ENCODE measurements at regions not wholly inside any gene's neighbourhood (a gene's known extent, or its start where the extent isn't known, plus 50 kb on each side); places are given as distances from the start of the nearest gene placed in this dataset.

DNA sequence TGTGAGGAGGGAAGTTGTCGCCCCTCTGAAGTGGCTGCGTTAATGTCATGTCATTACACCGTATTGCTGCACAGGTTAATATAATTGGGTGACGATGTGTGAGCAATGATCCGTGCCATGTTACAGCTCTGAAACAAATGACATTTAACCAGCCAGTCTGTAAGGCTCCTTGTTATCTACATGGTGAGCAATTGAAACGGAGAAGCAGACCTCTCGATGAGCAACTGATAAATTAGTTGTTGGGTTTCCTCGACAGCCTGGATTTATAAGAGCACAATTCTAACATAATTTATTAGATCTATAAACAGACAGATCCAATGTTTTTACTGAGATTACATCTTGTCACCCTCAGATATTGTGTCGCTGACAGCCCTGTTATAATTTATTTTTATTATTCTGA lies 49.9 kb upstream of the MAFB start:
- H3K4me3 ChIP-seq (ENCODE audit: extremely low read depth, insufficient read depth, low read length, poor library complexity, severe bottlenecking) = no peak overlapping the region
- no peaks in the 10 kb centered on the region for H3K9me3 ChIP-seq (ENCODE audit: control insufficient read depth, low read length)
- no peaks in the 10 kb centered on the region for H3K4me1 ChIP-seq (ENCODE audit: control insufficient read depth, insufficient read depth, low read length, poor library complexity, severe bottlenecking)
- 38 to 49% methylated on average over 3 to 5 of the region's 9 CpGs for WGBS, 2 experiments (ENCODE audit: insufficient coverage in 2 of 2)
- no peaks in the 10 kb centered on the region for H3K36me3 ChIP-seq (ENCODE audit: control insufficient read depth, insufficient read depth, low read length)
- H3K27ac ChIP-seq (ENCODE audit: low read depth, low read length, severe bottlenecking) = no peak overlapping the region

- no peaks in the 10 kb centered on the region for H3K9me3 ChIP-seq (ENCODE audit: control insufficient read depth, low read length)
- no CpG with 5 or more reads among the region's 1 CpG for WGBS, 2 experiments (ENCODE audit: insufficient coverage in 2 of 2)
- H3K4me1 ChIP-seq (ENCODE audit: control insufficient read depth, insufficient read depth, low read length, poor library complexity, severe bottlenecking) = no peaks in the 10 kb centered on the region
- no peak overlapping the region for H3K27ac ChIP-seq (ENCODE audit: low read depth, low read length, severe bottlenecking)
- H3K36me3 ChIP-seq (ENCODE audit: control insufficient read depth, insufficient read depth, low read length) = no peaks in the 10 kb centered on the region
- no peak overlapping the region for H3K4me3 ChIP-seq (ENCODE audit: extremely low read depth, insufficient read depth, low read length, poor library complexity, severe bottlenecking)
Observed at GRCh38 chr20:40739841-40740240, 50.8 kb upstream of the MAFB start.

GRCh38 chr20:40741507-40742106 lies 52.6 kb upstream of the MAFB start:
- no peak overlapping the region for H3K27ac ChIP-seq (ENCODE audit: low read depth, low read length, severe bottlenecking)
- no peaks in the 10 kb centered on the region for H3K9me3 ChIP-seq (ENCODE audit: control insufficient read depth, low read length)
- no peaks in the 10 kb centered on the region for H3K36me3 ChIP-seq (ENCODE audit: control insufficient read depth, insufficient read depth, low read length)
- no peak overlapping the region for H3K4me3 ChIP-seq (ENCODE audit: extremely low read depth, insufficient read depth, low read length, poor library complexity, severe bottlenecking)
- H3K4me1 ChIP-seq (ENCODE audit: control insufficient read depth, insufficient read depth, low read length, poor library complexity, severe bottlenecking) = no peaks in the 10 kb centered on the region
- WGBS, 2 experiments (ENCODE audit: insufficient coverage in 2 of 2) = 20 to 67% methylated on average over 2 to 3 of the region's 6 CpGs

DNA sequence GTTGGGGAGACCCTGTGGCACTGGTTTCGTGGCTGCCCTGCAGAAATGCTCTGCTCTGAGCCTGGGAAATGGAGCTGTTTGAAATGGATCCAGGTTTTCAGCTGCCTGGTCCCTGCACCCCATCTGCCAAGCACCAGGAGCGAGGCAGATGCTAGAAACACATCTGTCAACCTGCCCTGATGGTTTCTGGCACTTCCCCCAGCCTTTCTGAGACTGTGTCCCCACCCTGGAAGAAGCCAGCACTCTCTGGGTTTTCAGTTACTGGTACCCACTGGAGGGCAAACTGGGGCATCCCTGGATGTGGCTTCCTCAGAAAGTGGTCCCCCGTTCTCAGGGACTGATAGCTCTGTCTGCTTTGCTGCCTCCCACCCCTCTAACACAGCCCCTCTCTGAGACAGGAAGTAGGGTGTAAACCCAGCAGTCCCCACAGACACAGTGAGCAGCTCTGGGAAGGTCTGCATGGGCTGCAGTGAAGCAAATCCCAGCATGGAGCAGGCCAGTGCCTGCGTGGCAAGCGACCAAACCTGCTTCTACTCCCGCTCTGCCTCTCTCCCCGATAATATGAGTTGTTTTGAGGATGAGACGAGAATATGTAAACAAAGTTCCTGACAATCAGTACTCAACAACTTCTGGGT lies 54.2 kb upstream of the MAFB start:
- Histone ChIP-seq H3K9me3 (ENCODE audit: control insufficient read depth, low read length) (no peaks in the 10 kb centered on the region), H3K4me1 (ENCODE audit: control insufficient read depth, insufficient read depth, low read length, poor library complexity, severe bottlenecking) (no peaks in the 10 kb centered on the region), H3K27ac (ENCODE audit: low read depth, low read length, severe bottlenecking) (no peak overlapping the region), H3K36me3 (ENCODE audit: control insufficient read depth, insufficient read depth, low read length) (no peaks in the 10 kb centered on the region), H3K4me3 (ENCODE audit: extremely low read depth, insufficient read depth, low read length, poor library complexity, severe bottlenecking) (no peak overlapping the region)
- WGBS, 2 experiments (ENCODE audit: insufficient coverage in 2 of 2) = 91 to 93% methylated on average over 3 to 6 of the region's 8 CpGs

GRCh38 chr20:40744072-40744817 lies 55.2 kb upstream of the MAFB start:
- 80 to 86% methylated on average over 2 to 9 of the region's 15 CpGs for WGBS, 2 experiments (ENCODE audit: insufficient coverage in 2 of 2)
- H3K36me3 ChIP-seq (ENCODE audit: control insufficient read depth, insufficient read depth, low read length) = no peaks in the 10 kb centered on the region
- H3K27ac ChIP-seq (ENCODE audit: low read depth, low read length, severe bottlenecking) = no peak overlapping the region
- no peaks in the 10 kb centered on the region for H3K4me1 ChIP-seq (ENCODE audit: control insufficient read depth, insufficient read depth, low read length, poor library complexity, severe bottlenecking)
- no peaks in the 10 kb centered on the region for H3K9me3 ChIP-seq (ENCODE audit: control insufficient read depth, low read length)
- no peak overlapping the region for H3K4me3 ChIP-seq (ENCODE audit: extremely low read depth, insufficient read depth, low read length, poor library complexity, severe bottlenecking)

GRCh38 chr20:40744818-40745175 lies 55.8 kb upstream of the MAFB start:
- WGBS, 2 experiments (ENCODE audit: insufficient coverage in 2 of 2) = 87 to 97% methylated on average over 2 to 3 of the region's 3 CpGs
- no peak overlapping the region for H3K4me3 ChIP-seq (ENCODE audit: extremely low read depth, insufficient read depth, low read length, poor library complexity, severe bottlenecking)
- H3K4me1 ChIP-seq (ENCODE audit: control insufficient read depth, insufficient read depth, low read length, poor library complexity, severe bottlenecking) = no peaks in the 10 kb centered on the region
- H3K9me3 ChIP-seq (ENCODE audit: control insufficient read depth, low read length) = no peaks in the 10 kb centered on the region
- H3K27ac ChIP-seq (ENCODE audit: low read depth, low read length, severe bottlenecking) = no peak overlapping the region
- no peaks in the 10 kb centered on the region for H3K36me3 ChIP-seq (ENCODE audit: control insufficient read depth, insufficient read depth, low read length)

DNA sequence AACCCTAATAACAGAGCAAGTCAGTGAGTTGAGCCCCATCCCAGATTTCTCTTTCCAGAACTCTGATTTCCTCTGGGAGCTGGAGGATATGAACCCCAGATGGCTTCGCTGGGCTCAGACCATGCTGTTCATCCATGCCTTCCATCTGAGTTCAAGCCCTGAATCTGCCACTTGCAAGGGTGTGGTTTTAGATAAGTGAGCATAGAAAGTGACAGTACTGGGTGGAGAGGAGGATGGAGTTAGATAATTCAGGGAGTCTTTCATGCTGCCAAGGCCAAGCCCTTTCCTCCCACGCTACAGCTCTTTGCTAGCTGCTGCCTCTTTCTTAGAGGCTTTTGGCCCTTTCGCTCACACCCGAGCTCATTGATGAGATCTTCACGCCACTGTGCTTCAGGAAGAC lies 57.2 kb upstream of the MAFB start:
- H3K4me1 ChIP-seq (ENCODE audit: control insufficient read depth, insufficient read depth, low read length, poor library complexity, severe bottlenecking) = no peaks in the 10 kb centered on the region
- no peaks in the 10 kb centered on the region for H3K9me3 ChIP-seq (ENCODE audit: control insufficient read depth, low read length)
- H3K27ac ChIP-seq (ENCODE audit: low read depth, low read length, severe bottlenecking) = no peak overlapping the region
- no peak overlapping the region for H3K4me3 ChIP-seq (ENCODE audit: extremely low read depth, insufficient read depth, low read length, poor library complexity, severe bottlenecking)
- no peaks in the 10 kb centered on the region for H3K36me3 ChIP-seq (ENCODE audit: control insufficient read depth, insufficient read depth, low read length)
- WGBS, 2 experiments (ENCODE audit: insufficient coverage in 2 of 2) = 51 to 78% methylated on average over 3 to 5 of the region's 5 CpGs

- H3K4me3 ChIP-seq (ENCODE audit: extremely low read depth, insufficient read depth, low read length, poor library complexity, severe bottlenecking) = no peak overlapping the region
Observed at GRCh38 chr20:40748182-40748581, 59.1 kb upstream of the MAFB start.

GRCh38 chr20:40749985-40750506 lies 61.0 kb upstream of the MAFB start:
- H3K4me3 ChIP-seq (ENCODE audit: extremely low read depth, insufficient read depth, low read length, poor library complexity, severe bottlenecking) = no peak overlapping the region
- H3K9me3 ChIP-seq (ENCODE audit: control insufficient read depth, low read length) = no peaks in the 10 kb centered on the region
- H3K36me3 ChIP-seq (ENCODE audit: control insufficient read depth, insufficient read depth, low read length) = no peaks in the 10 kb centered on the region
- no peaks in the 10 kb centered on the region for H3K4me1 ChIP-seq (ENCODE audit: control insufficient read depth, insufficient read depth, low read length, poor library complexity, severe bottlenecking)
- H3K27ac ChIP-seq (ENCODE audit: low read depth, low read length, severe bottlenecking) = no peak overlapping the region
- WGBS, 2 experiments (ENCODE audit: insufficient coverage in 2 of 2) = 100% methylated on average over 1 of the region's 2 CpGs; no CpG with 5 or more reads in 1 of the 2 experiments

More at GRCh38 chr20:40748182-40748581, 59.1 kb upstream of the MAFB start:
- WGBS, 2 experiments (ENCODE audit: insufficient coverage in 2 of 2) = 80 to 96% methylated on average over 1 to 2 of the region's 3 CpGs
- no peak overlapping the region for H3K27ac ChIP-seq (ENCODE audit: low read depth, low read length, severe bottlenecking)
- no peaks in the 10 kb centered on the region for H3K4me1 ChIP-seq (ENCODE audit: control insufficient read depth, insufficient read depth, low read length, poor library complexity, severe bottlenecking)
- H3K9me3 ChIP-seq (ENCODE audit: control insufficient read depth, low read length) = no peaks in the 10 kb centered on the region
- no peaks in the 10 kb centered on the region for H3K36me3 ChIP-seq (ENCODE audit: control insufficient read depth, insufficient read depth, low read length)

DNA sequence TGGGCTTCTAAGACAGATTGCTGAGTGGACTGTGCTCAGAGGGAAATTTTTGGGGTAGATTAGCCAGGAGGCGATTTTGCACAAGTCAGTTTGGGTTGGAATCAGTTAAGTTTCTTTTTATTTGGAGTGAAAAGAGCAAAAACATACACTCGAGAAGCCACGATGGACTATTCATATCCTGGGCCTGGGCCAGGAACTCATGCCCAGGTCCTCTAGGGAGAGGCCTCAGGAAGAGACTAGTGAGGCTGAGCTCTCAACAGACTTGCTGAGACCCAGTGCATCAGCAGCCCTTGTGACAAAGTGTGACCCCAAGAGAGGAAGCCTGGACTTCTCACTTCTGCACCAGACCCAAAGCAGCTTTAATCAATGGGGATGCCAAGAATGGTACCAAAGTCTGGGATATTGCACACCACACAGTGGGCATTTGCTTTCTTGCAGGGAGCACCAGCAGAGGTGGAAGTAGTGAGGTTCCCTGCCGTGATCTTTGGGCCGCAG lies 61.6 kb upstream of the MAFB start:
- H3K9me3 ChIP-seq (ENCODE audit: control insufficient read depth, low read length) = no peaks in the 10 kb centered on the region
- H3K4me3 ChIP-seq (ENCODE audit: extremely low read depth, insufficient read depth, low read length, poor library complexity, severe bottlenecking) = no peak overlapping the region
- no peaks in the 10 kb centered on the region for H3K4me1 ChIP-seq (ENCODE audit: control insufficient read depth, insufficient read depth, low read length, poor library complexity, severe bottlenecking)
- 77 to 80% methylated on average over 4 of the region's 5 CpGs for WGBS, 2 experiments (ENCODE audit: insufficient coverage in 2 of 2)
- H3K27ac ChIP-seq (ENCODE audit: low read depth, low read length, severe bottlenecking) = no peak overlapping the region
- H3K36me3 ChIP-seq (ENCODE audit: control insufficient read depth, insufficient read depth, low read length) = no peaks in the 10 kb centered on the region
